K562 (cell line): ENCODE measurements at regions not wholly inside any gene's neighbourhood (a gene's known extent, or its start where the extent isn't known, plus 50 kb on each side); places are given as distances from the start of the nearest gene placed in this dataset.

Experiments
- ATAC-seq: fragments of 200-7000 bp; cut with Tn5 transposase; 3 replicates; pipeline ENCODE4 v1.9.1; 2020; ENCODE audit warnings: moderate library complexity
- BruUV-seq: library from RNA; stranded (reverse); fragments of 400-500 nt; replicated peaks from 2 replicates; lab custom pipeline; 2021; lab: Mats Ljungman, UMichigan
- CTCF ChIA-PET: fragments of 300-600 bp; formaldehyde crosslinking; extraction: SDS; loops from one replicate; lab custom pipeline; 2021; ENCODE audit warnings: low intra/inter-chr PET ratio; lab: Yijun Ruan, JAX
- POLR2A ChIA-PET: fragments of 300-600, 350-650 bp; sonication (Branson Sonifier 250); formaldehyde crosslinking; extraction: SDS; loops from one replicate; lab custom pipeline; 2021; ENCODE audit warnings: antibody characterized with exemption, inconsistent platforms; lab: Yijun Ruan, JAX
- DNase-seq, 4 experiments: peaks; one replicate each; pipeline versions ENCODE4 v3.0.0 to v3.0.0-alpha.2; 2011 to 2018; ENCODE audit warnings: low spot score in 3 of 4, mixed read lengths in 3 of 4; ENCODE audit errors: extremely low read depth in 1 of 4
- FAIRE-seq: peaks from 2 replicates; lab custom pipeline; 2011; peaks lifted over from hg19 to GRCh38; lab: Jason Lieb, UNC
- H2AFZ ChIP-seq: 2 replicates; pipeline ENCODE4 v1.6.0; 2011; ENCODE audit warnings: low read depth, low read length, control low read depth, inconsistent platforms
- H3K27ac ChIP-seq: fragments of 200-600 bp; 3 replicates; pipeline ENCODE4 v1.8.0; 2011; ENCODE audit warnings: low read depth, mild to moderate bottlenecking, control low read depth, inconsistent platforms, low read length, moderate library complexity, mixed read lengths; ENCODE audit errors: extremely low read depth
- H3K27me3 ChIP-seq, 2 experiments: fragments of 300-600 bp in 1 of 2; 2 replicates in 1 of 2; 3 replicates in 1 of 2; pipeline versions ENCODE4 v1.6.0 to v1.8.0; 2011; ENCODE audit warnings: inconsistent platforms in 2 of 2, low read length in 2 of 2, mild to moderate bottlenecking in 1 of 2, mixed read lengths in 1 of 2, moderate library complexity in 1 of 2; ENCODE audit not compliant: control insufficient read depth in 2 of 2, insufficient read depth in 2 of 2
- H3K36me3 ChIP-seq: fragments of 300-600 bp; 3 replicates; pipeline ENCODE4 v1.8.0; 2011; ENCODE audit warnings: mild to moderate bottlenecking, low read length, inconsistent platforms; ENCODE audit not compliant: control insufficient read depth, insufficient read depth
- H3K4me1 ChIP-seq, 2 experiments: fragments of 200-600 bp in 1 of 2; replicated peaks in 1 of 2; 2 replicates in 1 of 2; 3 replicates in 1 of 2; pipeline versions ENCODE4 v1.5.1 to v1.8.0; 2011; ENCODE audit warnings: inconsistent platforms in 2 of 2, low read length in 2 of 2, mild to moderate bottlenecking in 1 of 2, mixed read lengths in 1 of 2, moderate library complexity in 1 of 2; ENCODE audit not compliant: control insufficient read depth in 2 of 2, insufficient read depth in 2 of 2
- H3K4me2 ChIP-seq: 2 replicates; pipeline ENCODE4 v1.6.1; 2011; ENCODE audit warnings: low read length, control low read depth, inconsistent platforms, mixed read lengths; ENCODE audit not compliant: insufficient read depth
- H3K4me3 ChIP-seq: fragments of 200-600 bp; sonication (generic), shearing (Covaris generic); 2 replicates; pipeline ENCODE4 v1.5.1; 2016; ENCODE audit warnings: control low read depth, inconsistent platforms
- H3K79me2 ChIP-seq: fragments of 200-600 bp; 3 replicates; pipeline ENCODE4 v1.8.0; 2011; ENCODE audit warnings: low read length, inconsistent platforms; ENCODE audit not compliant: control insufficient read depth, insufficient read depth
- H3K9ac ChIP-seq, 2 experiments: 2 replicates each; pipeline versions ENCODE4 v1.6.0 to v1.6.1; 2011; ENCODE audit warnings: low read depth in 2 of 2, low read length in 2 of 2, control low read depth in 1 of 2, inconsistent platforms in 1 of 2, mild to moderate bottlenecking in 1 of 2, mixed read lengths in 1 of 2; ENCODE audit not compliant: insufficient read depth in 1 of 2
- H3K9me1 ChIP-seq: one replicate; pipeline ENCODE4 v1.6.0; 2011; ENCODE audit warnings: inconsistent platforms, mild to moderate bottlenecking, low read length, moderate library complexity; ENCODE audit not compliant: control insufficient read depth, insufficient read depth
- H3K9me3 ChIP-seq: replicated peaks from 2 replicates; pipeline ENCODE4 v1.5.1; 2011; ENCODE audit warnings: low read depth, low read length, inconsistent platforms; ENCODE audit not compliant: control insufficient read depth, insufficient read depth
- H4K20me1 ChIP-seq: replicated peaks from 2 replicates; pipeline ENCODE4 v1.6.1; 2011; ENCODE audit warnings: low read length, inconsistent platforms, mixed read lengths; ENCODE audit not compliant: control insufficient read depth, insufficient read depth
- BHLHE40 ChIP-seq: IDR thresholded peaks from 2 replicates; pipeline ENCODE4 v1.6.1; 2011; ENCODE audit warnings: low read length, improper control_type of control experiment
- HDAC1 ChIP-seq, 2 experiments: fragments of 450-650 bp; IDR thresholded peaks; 2 replicates each; pipeline ENCODE4 v1.6.1; 2016 to 2017; ENCODE audit warnings: inconsistent platforms in 1 of 2, mild to moderate bottlenecking in 1 of 2, moderate library complexity in 1 of 2
- NR3C1 ChIP-seq: sonication (generic); formaldehyde crosslinking; IDR thresholded peaks from 2 replicates; pipeline ENCODE4 v1.8.1; 2022; ENCODE audit warnings: missing genetic modification reagents
- TAF7 ChIP-seq: fragments of 450-650 bp; IDR thresholded peaks from 2 replicates; pipeline ENCODE4 v1.6.1; 2016; ENCODE audit warnings: missing genetic modification characterization, missing compliant biosample characterization
- ZNF589 ChIP-seq: fragments of 200-800 bp; sonication (Bioruptor generic); IDR thresholded peaks from 2 replicates; pipeline ENCODE4 v1.6.1; 2016; ENCODE audit warnings: low read depth, missing genetic modification characterization, missing compliant biosample characterization
- WGBS: fragments of 100-300 bp; shearing (Covaris generic); methylation state at CpG from one replicate; pipeline ENCODE4 v1.1.6; 2016; ENCODE audit warnings: low coverage, mixed read lengths; ENCODE audit not compliant: insufficient coverage; ENCODE audit errors: missing lambda C conversion rate; 5-methylcytosine and 5-hydroxymethylcytosine counted together
- in situ Hi-C: fragments of 300-500 bp; cut with MboI; formaldehyde crosslinking; loops from 4 replicates; pipeline ENCODE4 v1.15.0; 2018; ENCODE audit warnings: inconsistent platforms, mixed read lengths
- intact Hi-C: fragments of 100-400 bp; cut with micrococcal nuclease; formaldehyde crosslinking; loops from 2 replicates; pipeline ENCODE4 v1.14.2; 2022
- TF ChIP-seq, protein P1 (sequence below): IDR thresholded peaks from 2 replicates; pipeline ENCODE4 v1.6.1; 2011; ENCODE audit warnings: borderline replicate concordance, low read depth, mild to moderate bottlenecking, moderate library complexity, low read length; ENCODE audit not compliant: insufficient read depth, poor library complexity, severe bottlenecking

DNA sequence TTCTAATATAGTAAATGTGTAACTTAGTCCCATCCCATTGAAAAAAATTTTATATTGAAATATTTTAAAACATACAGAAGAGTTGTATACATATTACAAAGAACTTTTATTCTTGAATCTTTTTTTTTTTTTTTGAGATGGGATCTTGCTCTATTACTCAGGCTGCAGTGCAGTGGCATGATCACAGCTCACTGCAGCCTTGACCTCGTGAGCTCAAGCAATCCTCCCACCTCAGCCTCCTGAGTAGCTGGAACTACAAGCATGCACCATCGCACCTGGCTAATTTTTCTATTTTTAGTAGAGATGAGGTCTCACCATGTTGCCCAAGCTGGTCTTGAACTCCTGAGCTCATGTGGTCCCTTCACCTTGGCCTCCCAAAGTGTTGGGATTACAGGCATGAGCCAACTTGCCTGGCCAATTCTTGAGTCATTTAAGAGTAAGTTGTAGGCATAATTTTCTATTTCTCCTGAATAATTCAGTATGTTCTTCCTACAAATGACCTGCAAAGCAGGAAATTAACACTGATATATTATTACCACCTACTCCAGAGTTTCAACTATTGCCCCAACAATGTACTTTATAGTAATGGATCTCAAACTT lies 153.0 kb upstream of the BMP4 start (continued):
- TF ChIP-seq NR3C1 (CRISPR knock-in tag): no peak
- TF ChIP-seq, all 486 proteins: peak for 0

DNA sequence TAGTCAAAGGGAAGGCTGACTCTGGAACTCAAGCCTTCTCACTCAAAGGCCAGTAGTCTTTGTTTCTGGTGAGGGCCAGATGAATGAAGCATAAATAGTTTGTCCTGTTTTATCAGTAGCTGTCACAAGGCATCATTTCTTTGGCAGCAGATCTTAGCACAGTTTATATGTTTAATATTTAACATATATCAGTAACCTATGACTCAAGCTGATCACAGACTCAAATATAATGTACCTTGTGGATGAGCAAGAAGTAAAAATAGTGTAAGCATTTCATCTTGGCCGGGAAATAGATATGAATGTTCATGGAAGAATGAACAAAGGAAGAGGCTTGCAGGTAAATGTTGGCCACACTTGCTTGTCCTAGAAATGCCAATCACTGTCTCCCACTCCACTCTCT lies 158.3 kb upstream of the BMP4 start:
- FAIRE-seq (no peak), DNase-seq (no peak)
- POLR2A ChIA-PET: interaction anchor here (1.0 kb wide), 1 partner anchor 26 kb away, joined by 3 read pairs; no protein-coding TSS in a partner anchor
- no peaks in the 10 kb centered on the region for H3K9me1 ChIP-seq
- H3K27ac ChIP-seq: no peak overlapping the region
- no peak for TF ChIP-seq HDAC1 (IDR thresholded peaks at IDR 0.05)
- no peak for TF ChIP-seq BHLHE40
- TF ChIP-seq, protein P1, sequence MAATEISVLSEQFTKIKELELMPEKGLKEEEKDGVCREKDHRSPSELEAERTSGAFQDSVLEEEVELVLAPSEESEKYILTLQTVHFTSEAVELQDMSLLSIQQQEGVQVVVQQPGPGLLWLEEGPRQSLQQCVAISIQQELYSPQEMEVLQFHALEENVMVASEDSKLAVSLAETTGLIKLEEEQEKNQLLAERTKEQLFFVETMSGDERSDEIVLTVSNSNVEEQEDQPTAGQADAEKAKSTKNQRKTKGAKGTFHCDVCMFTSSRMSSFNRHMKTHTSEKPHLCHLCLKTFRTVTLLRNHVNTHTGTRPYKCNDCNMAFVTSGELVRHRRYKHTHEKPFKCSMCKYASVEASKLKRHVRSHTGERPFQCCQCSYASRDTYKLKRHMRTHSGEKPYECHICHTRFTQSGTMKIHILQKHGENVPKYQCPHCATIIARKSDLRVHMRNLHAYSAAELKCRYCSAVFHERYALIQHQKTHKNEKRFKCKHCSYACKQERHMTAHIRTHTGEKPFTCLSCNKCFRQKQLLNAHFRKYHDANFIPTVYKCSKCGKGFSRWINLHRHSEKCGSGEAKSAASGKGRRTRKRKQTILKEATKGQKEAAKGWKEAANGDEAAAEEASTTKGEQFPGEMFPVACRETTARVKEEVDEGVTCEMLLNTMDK: no peak
- no peak for TF ChIP-seq TAF7 (tag)
- no peak for TF ChIP-seq ZNF589 (CRISPR knock-in tag)
- TF ChIP-seq, all 486 proteins: peak for 0
- BruUV-seq: no TSS peak
- no peak overlapping the region for H3K4me3 ChIP-seq
- in situ Hi-C loops: no loop called here
- intact Hi-C loops: no loop called here
- H3K9ac ChIP-seq: no peak overlapping the region
- no peaks in the 10 kb centered on the region for H3K79me2 ChIP-seq
- no peak for ATAC-seq
- no peak overlapping the region for H3K4me2 ChIP-seq
- H3K4me1 ChIP-seq: no peaks in the 10 kb centered on the region
- H3K27me3 ChIP-seq: no peaks in the 10 kb centered on the region
- H4K20me1 ChIP-seq: no peaks in the 10 kb centered on the region
- H2AFZ ChIP-seq: no peak overlapping the region
- CTCF ChIA-PET: no interaction called here
- H3K9me3 ChIP-seq: no peaks in the 10 kb centered on the region
- H3K36me3 ChIP-seq: no peaks in the 10 kb centered on the region
- WGBS: 0% methylated on average over 1 of the region's 1 CpG
